ENCODE measurements at regions not wholly inside any gene's neighbourhood (a gene's known extent, or its start where the extent isn't known, plus 50 kb on each side); places are given as distances from the start of the nearest gene placed in this dataset.
"Not testable (repeated sequence)": the region's sequence is repeated elsewhere in the genome, so short reads cannot be mapped to it uniquely, and the experiment has no call there.

DNA sequence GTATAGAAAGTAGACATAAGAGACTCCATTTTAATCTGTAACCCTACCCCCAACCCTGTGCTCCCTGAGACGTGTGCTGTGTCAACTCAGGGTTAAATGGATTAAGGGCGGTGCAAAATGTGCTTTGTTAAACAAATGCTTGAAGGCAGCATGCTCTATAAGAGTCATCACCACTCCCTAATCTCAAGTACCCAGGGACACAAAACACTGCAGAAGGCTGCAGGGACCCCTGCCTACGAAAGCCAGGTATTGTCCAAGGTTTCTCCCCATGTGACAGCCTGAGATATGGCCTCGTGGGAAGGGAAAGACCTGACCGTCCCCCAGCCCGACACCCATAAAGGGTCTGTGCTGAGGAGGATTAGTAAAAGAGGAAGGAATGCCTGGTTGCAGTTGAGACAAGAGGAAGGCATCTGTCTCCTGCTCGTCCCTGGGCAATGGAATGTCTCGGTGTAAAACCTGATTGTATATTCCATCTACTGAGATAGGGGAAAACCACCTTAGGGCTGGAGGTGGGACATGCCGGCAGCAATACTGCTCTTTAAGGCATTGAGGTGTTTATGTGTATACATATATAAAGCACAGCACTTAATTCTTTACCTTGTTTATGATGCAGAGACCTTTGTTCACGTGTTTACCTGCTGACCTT, 138.7 kb downstream of the KCNE4 start:
- H4K91ac ChIP-seq (replicated peaks; ENCODE audit: insufficient read length, low read length); POLR2A ChIA-PET (ENCODE audit: partially characterized antibody); H3K27ac ChIP-seq (ENCODE audit: low read depth, low read length); H3K79me1 ChIP-seq (ENCODE audit: low read depth, low read length); H3K23me2 ChIP-seq (ENCODE audit: low read depth, low read length); H3K27me3 ChIP-seq (replicated peaks in 1 of 4; ENCODE audit: control insufficient read depth in 3 of 4, extremely low read depth in 1 of 4, insufficient read depth in 3 of 4, low read length in 3 of 4); FAIRE-seq; H3K4me3 ChIP-seq (ENCODE audit: extremely low read depth in 1 of 4, insufficient read depth in 2 of 4, low read depth in 3 of 4, low read length in 4 of 4); H2AFZ ChIP-seq (ENCODE audit: low read length); DNase-seq (ENCODE audit: low read depth in 1 of 2, low spot score in 2 of 2); H4K8ac ChIP-seq (ENCODE audit: extremely low read depth, insufficient read depth, low read length); H2BK120ac ChIP-seq (replicated peaks; ENCODE audit: low read depth, low read length); H3K18ac ChIP-seq (ENCODE audit: extremely low read depth, low read length); H3K4me1 ChIP-seq (replicated peaks in 1 of 4; ENCODE audit: control insufficient read depth in 3 of 4, insufficient read depth in 4 of 4, low read length in 3 of 4); H2BK5ac ChIP-seq (ENCODE audit: low read depth, low read length); H3K79me2 ChIP-seq (ENCODE audit: control insufficient read depth in 1 of 2, insufficient read depth in 2 of 2, low read length in 2 of 2); H3K23ac ChIP-seq (ENCODE audit: insufficient read length); H2AK5ac ChIP-seq (ENCODE audit: low read depth, low read length); H4K5ac ChIP-seq (ENCODE audit: insufficient read length, low read depth, low read length); H3K9me3 ChIP-seq (ENCODE audit: insufficient read depth in 2 of 2, low read depth in 1 of 2, low read length in 1 of 2); H2BK15ac ChIP-seq (ENCODE audit: low read length); H2BK20ac ChIP-seq (ENCODE audit: low read length); H3K4ac ChIP-seq (replicated peaks; ENCODE audit: insufficient read length, low read depth, low read length); H4K20me1 ChIP-seq (replicated peaks in 1 of 2; ENCODE audit: control insufficient read depth in 1 of 2, insufficient read depth in 2 of 2, low read length in 2 of 2); CTCF ChIA-PET (ENCODE audit: partially characterized antibody); H3K56ac ChIP-seq (replicated peaks; ENCODE audit: insufficient read length, low read depth, low read length); H2BK12ac ChIP-seq (ENCODE audit: low read depth, low read length); H3K36me3 ChIP-seq (ENCODE audit: control insufficient read depth in 2 of 4, insufficient read depth in 4 of 4, low read length in 3 of 4); H3K14ac ChIP-seq (ENCODE audit: insufficient read length); H3K9ac ChIP-seq (replicated peaks in 1 of 4; ENCODE audit: extremely low read depth in 1 of 4, low read depth in 3 of 4, low read length in 3 of 4); H3K4me2 ChIP-seq (ENCODE audit: insufficient read depth in 1 of 2, low read depth in 2 of 2, low read length in 2 of 2): not testable (repeated sequence)
- WGBS, 2 experiments (ENCODE audit: extremely low coverage in 1 of 2, insufficient coverage in 1 of 2, insufficient read length in 1 of 2, insufficient replicate concordance in 2 of 2, low coverage in 1 of 2, low lambda C conversion rate in 2 of 2, missing lambda C conversion rate in 1 of 2), result 86% methylated on average over 10 of the region's 10 CpGs; no CpG with 5 or more reads in 1 of the 2 experiments

Data from H1 (cell line).